H9 (cell line): ENCODE measurements at regions not wholly inside any gene's neighbourhood (a gene's known extent, or its start where the extent isn't known, plus 50 kb on each side); places are given as distances from the start of the nearest gene placed in this dataset.

ENCODE experiments used
- DNase-seq: peaks from one replicate; pipeline ENCODE4 v3.0.0-alpha.2; 2017
- H2AFZ ChIP-seq: one replicate; pipeline ENCODE4 v1.6.1; 2013; ENCODE audit warnings: mild to moderate bottlenecking, low read length, control low read depth, moderate library complexity
- H2AK5ac ChIP-seq: 2 replicates; pipeline ENCODE4 v1.6.1; 2013; ENCODE audit warnings: low read length, control low read depth, mixed read lengths; ENCODE audit not compliant: insufficient read length
- H2BK120ac ChIP-seq: one replicate; pipeline ENCODE4 v1.6.1; 2013; ENCODE audit warnings: low read depth, mild to moderate bottlenecking, low read length, control low read depth, inconsistent platforms; ENCODE audit not compliant: poor library complexity, severe bottlenecking
- H2BK12ac ChIP-seq: 2 replicates; pipeline ENCODE4 v1.6.1; 2013; ENCODE audit warnings: low read length, control low read depth, mixed read lengths, low read depth; ENCODE audit not compliant: insufficient read length
- H2BK15ac ChIP-seq: 2 replicates; pipeline ENCODE4 v1.6.1; 2013; ENCODE audit warnings: low read depth, low read length, control low read depth
- H2BK20ac ChIP-seq: one replicate; pipeline ENCODE4 v1.6.1; 2013; ENCODE audit warnings: low read depth, mild to moderate bottlenecking, low read length, control low read depth, inconsistent platforms; ENCODE audit not compliant: poor library complexity, severe bottlenecking
- H2BK5ac ChIP-seq: 2 replicates; pipeline ENCODE4 v1.6.1; 2013; ENCODE audit warnings: low read length, control low read depth, mixed read lengths; ENCODE audit not compliant: insufficient read length
- H3K14ac ChIP-seq: 2 replicates; pipeline ENCODE4 v1.6.1; 2013; ENCODE audit warnings: low read length, control low read depth; ENCODE audit not compliant: insufficient read depth
- H3K18ac ChIP-seq: 2 replicates; pipeline ENCODE4 v1.6.1; 2013; ENCODE audit warnings: low read depth, mild to moderate bottlenecking, mixed read lengths, low read length, control low read depth; ENCODE audit not compliant: insufficient read length
- H3K23ac ChIP-seq: 2 replicates; pipeline ENCODE4 v1.6.1; 2013; ENCODE audit warnings: low read length, control low read depth, mixed read lengths, low read depth; ENCODE audit not compliant: insufficient read length
- H3K23me2 ChIP-seq: 2 replicates; pipeline ENCODE4 v1.6.1; 2013; ENCODE audit warnings: low read depth, mild to moderate bottlenecking, mixed read lengths, low read length, control low read depth; ENCODE audit not compliant: insufficient read length, poor library complexity, severe bottlenecking
- H3K27ac ChIP-seq: 2 replicates; pipeline ENCODE4 v1.5.1; 2013; ENCODE audit warnings: low read length, control low read depth, mixed read lengths, low read depth; ENCODE audit not compliant: insufficient read length
- H3K27me3 ChIP-seq: 2 replicates; pipeline ENCODE4 v1.6.1; 2013; ENCODE audit warnings: low read length, control low read depth, inconsistent platforms; ENCODE audit not compliant: insufficient read depth
- H3K4ac ChIP-seq: 2 replicates; pipeline ENCODE4 v1.6.1; 2013; ENCODE audit warnings: low read depth, mild to moderate bottlenecking, control low read depth, inconsistent platforms, low read length, moderate library complexity
- H3K4me1 ChIP-seq: 2 replicates; pipeline ENCODE4 v1.6.1; 2013; ENCODE audit warnings: low read length, control low read depth, inconsistent platforms; ENCODE audit not compliant: insufficient read depth
- H3K4me2 ChIP-seq: 2 replicates; pipeline ENCODE4 v1.6.1; 2013; ENCODE audit warnings: low read length, control low read depth, mixed read lengths; ENCODE audit not compliant: insufficient read length, insufficient read depth
- H3K56ac ChIP-seq: 2 replicates; pipeline ENCODE4 v1.6.1; 2013; ENCODE audit warnings: low read depth, mild to moderate bottlenecking, mixed read lengths, low read length, control low read depth; ENCODE audit not compliant: insufficient read length
- H3K79me1 ChIP-seq: 2 replicates; pipeline ENCODE4 v1.6.1; 2013; ENCODE audit warnings: low read depth, mild to moderate bottlenecking, moderate library complexity, low read length, control low read depth, inconsistent platforms; ENCODE audit not compliant: insufficient read depth, poor library complexity, severe bottlenecking
- H3K79me2 ChIP-seq: 2 replicates; pipeline ENCODE4 v1.6.1; 2013; ENCODE audit warnings: low read length, control low read depth, inconsistent platforms; ENCODE audit not compliant: insufficient read depth
- H3K9ac ChIP-seq: 2 replicates; pipeline ENCODE4 v1.6.1; 2013; ENCODE audit warnings: low read length, control low read depth, mixed read lengths; ENCODE audit not compliant: insufficient read length; ENCODE audit errors: extremely low read depth
- H3K9me3 ChIP-seq: one replicate; pipeline ENCODE4 v1.6.1; 2013; ENCODE audit warnings: low read depth, low read length, inconsistent platforms; ENCODE audit not compliant: control insufficient read depth
- H3T11ph ChIP-seq: one replicate; pipeline ENCODE4 v1.6.1; 2013; ENCODE audit warnings: mild to moderate bottlenecking, low read length, control low read depth, inconsistent platforms
- H4K20me1 ChIP-seq: one replicate; pipeline ENCODE4 v1.6.1; 2013; ENCODE audit not compliant: control insufficient read depth, insufficient read length, insufficient read depth
- H4K5ac ChIP-seq: 2 replicates; pipeline ENCODE4 v1.6.1; 2013; ENCODE audit warnings: low read depth, mild to moderate bottlenecking, mixed read lengths, low read length, control low read depth; ENCODE audit not compliant: insufficient read length
- H4K8ac ChIP-seq: replicated peaks from 2 replicates; pipeline ENCODE4 v1.6.1; 2013; ENCODE audit warnings: low read length, control low read depth, mixed read lengths, low read depth; ENCODE audit not compliant: insufficient read length
- H4K91ac ChIP-seq: 2 replicates; pipeline ENCODE4 v1.6.1; 2013; ENCODE audit warnings: low read depth, mild to moderate bottlenecking, moderate library complexity, mixed read lengths, low read length, control low read depth; ENCODE audit not compliant: insufficient read length
- H3K27ac Mint-ChIP-seq, 3 experiments: 2 replicates in 2 of 3; 3 replicates in 1 of 3; pipeline ENCODE4 v1.8.0; 2020 to 2021; ENCODE audit warnings: mixed read lengths in 3 of 3, mild to moderate bottlenecking in 1 of 3, moderate library complexity in 1 of 3
- H3K27me3 Mint-ChIP-seq: 2 replicates; pipeline ENCODE4 v1.8.0; 2021; ENCODE audit warnings: low read depth, mild to moderate bottlenecking, moderate library complexity, mixed read lengths
- H3K36me3 Mint-ChIP-seq, 3 experiments: 2 replicates in 2 of 3; 3 replicates in 1 of 3; pipeline ENCODE4 v1.8.0; 2020 to 2021; ENCODE audit warnings: low read depth in 3 of 3, mixed read lengths in 3 of 3; ENCODE audit not compliant: insufficient read depth in 1 of 3
- H3K4me1 Mint-ChIP-seq, 2 experiments: 2 replicates each; pipeline ENCODE4 v1.8.0; 2020; ENCODE audit warnings: mixed read lengths in 2 of 2
- H3K4me3 Mint-ChIP-seq, 2 experiments: 2 replicates in 1 of 2; 3 replicates in 1 of 2; pipeline ENCODE4 v1.8.0; 2020 to 2021; ENCODE audit warnings: mild to moderate bottlenecking in 2 of 2, mixed read lengths in 2 of 2, moderate library complexity in 1 of 2
- H3K9me3 Mint-ChIP-seq, 2 experiments: 2 replicates in 1 of 2; 3 replicates in 1 of 2; pipeline ENCODE4 v1.8.0; 2020; ENCODE audit warnings: mild to moderate bottlenecking in 2 of 2, mixed read lengths in 2 of 2, moderate library complexity in 1 of 2
- CTCF ChIP-seq: fragments of 200-600 bp; sonication (generic); conservative IDR thresholded peaks from 3 replicates; pipeline ENCODE4 v1.8.0; 2021; ENCODE audit warnings: antibody characterized with exemption, mild to moderate bottlenecking
- WGBS: extraction: QIAGEN DNeasy Blood & Tissue Kit; methylation state at CpG from one replicate; pipeline ENCODE4 v1.1.7; 2013; ENCODE audit warnings: missing lambda C conversion rate, low lambda C conversion rate, mixed read lengths; ENCODE audit not compliant: insufficient read length; ENCODE audit errors: extremely low coverage; 5-methylcytosine and 5-hydroxymethylcytosine counted together

GRCh38 chr7:114859477-114859876 is 62.4 kb upstream of the MDFIC start:
- H3K27me3 Mint-ChIP-seq = no peaks in the 10 kb centered on the region
- WGBS = no CpG with 5 or more reads among the region's 1 CpG

More at GRCh38 chr7:114859477-114859876, 62.4 kb upstream of the MDFIC start:
- no peak overlapping the region for H3K18ac ChIP-seq
- H2AK5ac ChIP-seq = no peak overlapping the region
- no peaks in the 10 kb centered on the region for H3K79me2 ChIP-seq
- no peak overlapping the region for H3K27ac ChIP-seq
- no peaks in the 10 kb centered on the region for H3K36me3 Mint-ChIP-seq
- H2BK120ac ChIP-seq = no peak overlapping the region
- H2BK15ac ChIP-seq = no peak overlapping the region
- no peak overlapping the region for H3T11ph ChIP-seq
- H3K4ac ChIP-seq = no peak overlapping the region
- no peak overlapping the region for H4K8ac ChIP-seq
- no peak overlapping the region for H3K27ac Mint-ChIP-seq
- H2AFZ ChIP-seq = no peak overlapping the region
- H3K4me1 ChIP-seq = peaks cover 4% of the 10 kb centered on the region
- no peak for DNase-seq
- no peak overlapping the region for H2BK12ac ChIP-seq
- H3K9ac ChIP-seq = no peak overlapping the region
- H4K91ac ChIP-seq = no peak overlapping the region
- no peak overlapping the region for H2BK20ac ChIP-seq
- no peaks in the 10 kb centered on the region for H3K27me3 ChIP-seq
- no peaks in the 10 kb centered on the region for H3K9me3 ChIP-seq
- no peaks in the 10 kb centered on the region for H3K23me2 ChIP-seq
- H3K56ac ChIP-seq = no peak overlapping the region
- peaks cover 13 to 24% of the 10 kb centered on the region in 2 experiments for H3K4me1 Mint-ChIP-seq
- no peak overlapping the region for H3K14ac ChIP-seq
- H2BK5ac ChIP-seq = no peak overlapping the region
- TF ChIP-seq CTCF = no peak
- H3K4me3 Mint-ChIP-seq = no peak overlapping the region
- H4K20me1 ChIP-seq = no peaks in the 10 kb centered on the region
- H3K23ac ChIP-seq = no peak overlapping the region
- no peak overlapping the region for H4K5ac ChIP-seq
- no peaks in the 10 kb centered on the region for H3K9me3 Mint-ChIP-seq
- no peak overlapping the region for H3K4me2 ChIP-seq
- H3K79me1 ChIP-seq = no peaks in the 10 kb centered on the region
